Hypothalamus (tissue), 51 donors: ENCODE measurements at regions not wholly inside any gene's neighbourhood (a gene's known extent, or its start where the extent isn't known, plus 50 kb on each side); places are given as distances from the start of the nearest gene placed in this dataset.
"Not testable (repeated sequence)": the region's sequence is repeated elsewhere in the genome, so short reads cannot be mapped to it uniquely, and the experiment has no call there.

Experiments
- DNase-seq, 51 donors: peaks; one replicate each; lab custom pipeline; 2025; lab: John Stamatoyannopoulos, UW

DNA sequence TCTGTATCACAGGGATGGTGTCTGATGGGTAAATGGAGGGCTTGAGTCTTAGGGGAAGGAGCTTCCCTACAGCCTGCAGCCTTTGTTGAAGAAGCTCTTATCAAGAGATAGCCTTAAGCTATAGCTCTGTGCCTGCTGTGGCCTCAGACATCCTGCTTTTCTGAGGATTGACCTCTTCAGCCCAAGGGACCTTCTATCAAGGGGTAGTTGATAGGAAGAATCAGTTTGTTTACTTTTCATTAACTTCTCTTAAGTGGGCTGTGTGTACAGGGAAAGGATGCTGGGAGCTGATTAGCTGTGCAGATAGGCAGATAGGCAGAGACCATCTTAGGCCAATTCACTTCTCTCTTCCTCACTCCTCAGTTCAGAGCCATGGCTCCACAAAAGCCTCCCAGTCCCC, 151.8 kb upstream of the CADM1 start:
- no peak for DNase-seq

GRCh38 chr11:115654792-115655191, 150.6 kb upstream of the CADM1 start:
- no peak for DNase-seq

GRCh38 chr11:115653926-115654325, 149.7 kb upstream of the CADM1 start:
- DNase-seq: no peak

- no peak for DNase-seq
Measured at GRCh38 chr11:115653076-115653475, 148.9 kb upstream of the CADM1 start.

GRCh38 chr11:115652496-115652895, 148.3 kb upstream of the CADM1 start:
- no peak for DNase-seq

- no peak for DNase-seq
Measured at GRCh38 chr11:115652094-115652493, 147.9 kb upstream of the CADM1 start.

- DNase-seq: no peak
Measured at GRCh38 chr11:115649461-115649860, 145.2 kb upstream of the CADM1 start.

DNA sequence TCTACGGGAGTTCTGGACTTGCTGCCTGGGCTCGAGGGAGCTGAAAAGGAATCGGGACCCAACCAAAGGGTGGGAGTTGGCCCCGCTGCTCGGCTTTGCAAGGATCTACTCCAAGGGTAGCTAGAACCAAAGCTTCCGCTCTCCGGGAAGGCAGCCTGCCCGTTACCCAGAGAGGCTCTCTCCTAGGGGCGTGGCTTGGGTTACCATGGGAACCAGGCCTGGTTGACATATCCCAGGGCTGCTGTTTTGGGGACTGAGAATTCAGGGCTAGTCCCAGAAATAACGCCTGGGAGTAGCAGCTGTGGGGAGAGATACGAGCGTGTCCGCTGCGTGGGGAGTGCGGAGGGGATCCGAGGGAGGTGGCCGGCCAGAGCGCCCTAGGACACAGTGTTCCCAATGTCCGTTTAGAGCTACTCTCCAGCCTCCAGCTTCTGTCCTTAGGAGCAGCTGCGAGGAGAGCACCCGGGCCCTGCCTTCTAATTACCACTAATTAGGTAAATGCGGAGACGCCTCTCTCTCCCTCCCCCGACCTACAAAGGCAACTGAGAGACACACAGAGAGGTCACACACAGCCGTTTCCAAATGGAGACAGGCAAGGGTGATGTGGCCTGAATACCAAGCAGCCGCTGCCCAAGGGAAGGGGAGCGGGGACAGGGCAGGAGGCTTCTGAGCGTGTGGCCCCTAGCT, 141.6 kb upstream of the CADM1 start:
- peak in 33 of 51 donors; percentile 6 to 72 (median 44) for DNase-seq

GRCh38 chr11:115644856-115645255, 140.6 kb upstream of the CADM1 start:
- DNase-seq: no peak

GRCh38 chr11:115643549-115644270, 139.5 kb upstream of the CADM1 start:
- no peak for DNase-seq

- no peak for DNase-seq
Measured at GRCh38 chr11:115642660-115643059, 138.4 kb upstream of the CADM1 start.

GRCh38 chr11:115637599-115638241, 133.5 kb upstream of the CADM1 start:
- DNase-seq: no peak

GRCh38 chr11:115636753-115637527, 132.7 kb upstream of the CADM1 start:
- DNase-seq: no peak

DNA sequence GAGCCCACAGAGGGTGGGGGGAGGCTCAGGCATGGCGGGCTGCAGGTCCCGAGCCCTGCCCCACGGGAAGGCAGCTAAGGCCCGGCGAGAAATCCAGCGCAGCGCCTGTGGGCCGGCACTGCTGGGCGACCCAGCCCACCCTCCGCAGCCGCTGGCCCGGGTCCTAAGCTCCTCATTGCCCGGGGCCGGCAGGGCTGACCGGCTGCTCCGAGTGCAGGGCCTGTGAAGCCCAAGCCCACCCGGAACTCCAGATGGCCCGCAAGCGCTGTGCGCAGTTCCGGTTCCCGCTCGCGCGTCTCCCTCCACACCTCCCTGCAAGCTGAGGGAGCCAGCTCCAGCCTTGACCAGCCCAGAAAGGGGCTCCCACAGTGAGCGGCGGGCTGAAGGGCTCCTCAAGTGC, 129.8 kb upstream of the CADM1 start:
- not testable (repeated sequence) for DNase-seq

- no peak for DNase-seq
Measured at GRCh38 chr11:115632061-115632460, 127.8 kb upstream of the CADM1 start.

GRCh38 chr11:115631609-115632008, 127.4 kb upstream of the CADM1 start:
- no peak for DNase-seq

GRCh38 chr11:115630214-115630613, 126.0 kb upstream of the CADM1 start:
- DNase-seq: no peak

- DNase-seq: no peak
Measured at GRCh38 chr11:115629456-115630015, 125.3 kb upstream of the CADM1 start.

- no peak for DNase-seq
Measured at GRCh38 chr11:115627666-115628460, 123.6 kb upstream of the CADM1 start.

DNA sequence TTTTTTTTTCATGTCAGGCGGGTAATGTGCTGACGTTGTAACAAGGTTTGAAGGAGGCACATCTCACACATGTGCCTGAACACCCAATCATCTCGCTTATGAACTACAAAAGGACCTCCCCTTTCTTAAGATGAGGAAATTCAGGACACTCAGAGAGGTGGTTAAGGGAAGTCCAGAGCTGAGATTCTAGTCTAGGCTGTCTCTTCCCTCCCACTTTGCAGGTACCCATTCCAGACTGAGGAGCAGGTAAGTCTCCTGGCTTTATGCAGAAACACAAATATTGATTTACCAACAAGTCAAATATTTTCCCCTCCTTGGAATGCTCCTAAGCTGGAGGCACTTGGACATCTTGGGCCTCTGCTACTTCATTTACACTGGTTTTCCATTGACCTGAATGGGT, 122.9 kb upstream of the CADM1 start:
- no peak for DNase-seq
